ENCODE measurements at regions not wholly inside any gene's neighbourhood (a gene's known extent, or its start where the extent isn't known, plus 50 kb on each side); places are given as distances from the start of the nearest gene placed in this dataset.

- no peak overlapping the region for H3K4me3 ChIP-seq (ENCODE audit: low read depth, low read length)
- no peak for TF ChIP-seq CTCF (conservative IDR thresholded peaks at IDR 0.05; ENCODE audit: low read depth, low read length)
- no peak for DNase-seq (ENCODE audit: low read depth)
Observed at GRCh38 chr2:128599700-128600099, 281.0 kb upstream of the HS6ST1 start.

GRCh38 chr2:128600581-128601297, 282.1 kb upstream of the HS6ST1 start:
- TF ChIP-seq CTCF (conservative IDR thresholded peaks at IDR 0.05; ENCODE audit: low read depth, low read length) = no peak
- H3K4me3 ChIP-seq (ENCODE audit: low read depth, low read length) = no peak overlapping the region
- DNase-seq (ENCODE audit: low read depth) = no peak

GRCh38 chr2:128601298-128602037, 282.8 kb upstream of the HS6ST1 start:
- H3K4me3 ChIP-seq (ENCODE audit: low read depth, low read length) = no peak overlapping the region
- no peak for TF ChIP-seq CTCF (conservative IDR thresholded peaks at IDR 0.05; ENCODE audit: low read depth, low read length)
- no peak for DNase-seq (ENCODE audit: low read depth)

DNA sequence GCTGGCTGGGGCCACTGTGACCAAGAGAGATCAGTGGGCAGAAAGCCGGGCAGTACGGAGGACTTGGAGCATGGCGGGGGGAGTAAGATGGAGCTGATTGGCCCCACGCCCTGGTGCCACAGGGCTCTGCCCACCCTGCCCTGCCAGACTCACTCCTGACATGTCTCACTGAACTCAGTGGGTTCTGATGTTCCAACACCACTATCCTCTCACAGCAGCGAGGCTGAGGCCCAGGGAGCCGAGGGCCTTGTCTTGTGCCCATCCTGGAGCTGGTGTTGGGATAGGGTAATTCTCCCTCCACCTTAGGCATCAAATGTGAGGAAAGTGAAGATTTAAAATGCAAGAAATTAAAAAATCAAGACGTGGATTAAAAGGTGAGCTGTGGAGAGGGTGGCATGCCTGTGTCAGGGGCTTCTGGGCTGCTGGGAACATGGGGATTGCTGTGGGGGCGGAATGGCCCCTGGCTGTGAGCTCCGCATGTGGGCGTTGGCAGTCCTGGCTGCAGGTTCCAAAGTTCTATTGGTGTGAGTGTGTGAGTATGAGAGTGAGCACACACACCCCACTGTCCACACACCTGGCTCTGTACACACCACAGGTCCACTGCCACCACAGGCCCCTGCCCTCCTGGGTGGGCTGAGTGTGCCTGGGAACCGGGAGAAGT, 283.5 kb upstream of the HS6ST1 start:
- TF ChIP-seq CTCF (conservative IDR thresholded peaks at IDR 0.05; ENCODE audit: low read depth, low read length) = no peak
- no peak for DNase-seq (ENCODE audit: low read depth)
- H3K4me3 ChIP-seq (ENCODE audit: low read depth, low read length) = no peak overlapping the region

DNA sequence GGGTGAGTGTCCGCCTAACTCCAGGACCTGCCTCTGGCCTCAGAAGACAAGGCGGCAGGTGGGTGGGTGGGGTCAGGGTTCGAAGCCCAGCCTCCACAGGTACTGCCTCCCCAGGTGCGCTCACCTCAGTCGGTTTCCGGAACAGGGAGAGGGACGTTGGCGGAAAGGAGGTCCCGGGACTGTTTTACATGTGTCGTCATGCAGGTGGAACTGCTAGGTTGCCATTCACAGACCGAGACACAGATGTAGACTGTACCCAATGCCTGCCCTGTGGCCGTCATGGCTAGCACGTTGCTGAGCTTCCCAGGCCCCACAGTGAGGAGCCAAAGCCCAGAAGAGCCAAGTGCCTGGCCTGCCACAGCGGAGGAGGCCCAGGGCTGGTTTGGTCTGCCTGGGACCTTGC, 284.0 kb upstream of the HS6ST1 start:
- H3K4me3 ChIP-seq (ENCODE audit: low read depth, low read length) = no peak overlapping the region
- no peak for TF ChIP-seq CTCF (conservative IDR thresholded peaks at IDR 0.05; ENCODE audit: low read depth, low read length)
- DNase-seq (ENCODE audit: low read depth) = no peak

DNA sequence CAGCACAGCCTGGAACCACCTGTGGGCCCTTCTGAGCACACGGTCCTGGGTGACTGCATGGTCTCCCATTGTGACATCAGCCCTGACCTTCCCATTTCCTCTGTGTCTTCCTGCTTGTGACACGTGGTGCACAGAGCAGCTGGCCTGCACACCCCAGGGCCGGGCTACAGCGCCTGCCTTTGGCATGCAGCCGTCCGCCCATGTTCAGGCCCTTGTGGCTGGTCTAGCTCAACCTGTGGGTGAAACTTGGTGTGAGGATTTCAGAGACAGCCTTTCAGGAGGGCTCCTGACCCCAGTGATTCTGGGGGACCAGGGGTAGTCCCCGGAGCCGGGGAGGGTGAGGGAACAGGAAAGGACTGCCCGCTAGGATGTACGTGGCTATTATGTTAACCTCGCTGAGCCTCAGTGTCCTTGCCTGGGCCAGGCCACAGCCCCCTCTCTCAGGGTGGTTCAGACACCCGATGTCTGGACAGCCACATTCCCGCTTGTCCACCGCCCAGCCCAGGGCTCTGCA, 284.8 kb upstream of the HS6ST1 start:
- no peak for DNase-seq (ENCODE audit: low read depth)
- H3K4me3 ChIP-seq (ENCODE audit: low read depth, low read length) = no peak overlapping the region
- no peak for TF ChIP-seq CTCF (conservative IDR thresholded peaks at IDR 0.05; ENCODE audit: low read depth, low read length)

Measured in choroid plexus epithelial cell (primary cell).